ENCODE measurements at regions not wholly inside any gene's neighbourhood (a gene's known extent, or its start where the extent isn't known, plus 50 kb on each side); places are given as distances from the start of the nearest gene placed in this dataset.

DNA sequence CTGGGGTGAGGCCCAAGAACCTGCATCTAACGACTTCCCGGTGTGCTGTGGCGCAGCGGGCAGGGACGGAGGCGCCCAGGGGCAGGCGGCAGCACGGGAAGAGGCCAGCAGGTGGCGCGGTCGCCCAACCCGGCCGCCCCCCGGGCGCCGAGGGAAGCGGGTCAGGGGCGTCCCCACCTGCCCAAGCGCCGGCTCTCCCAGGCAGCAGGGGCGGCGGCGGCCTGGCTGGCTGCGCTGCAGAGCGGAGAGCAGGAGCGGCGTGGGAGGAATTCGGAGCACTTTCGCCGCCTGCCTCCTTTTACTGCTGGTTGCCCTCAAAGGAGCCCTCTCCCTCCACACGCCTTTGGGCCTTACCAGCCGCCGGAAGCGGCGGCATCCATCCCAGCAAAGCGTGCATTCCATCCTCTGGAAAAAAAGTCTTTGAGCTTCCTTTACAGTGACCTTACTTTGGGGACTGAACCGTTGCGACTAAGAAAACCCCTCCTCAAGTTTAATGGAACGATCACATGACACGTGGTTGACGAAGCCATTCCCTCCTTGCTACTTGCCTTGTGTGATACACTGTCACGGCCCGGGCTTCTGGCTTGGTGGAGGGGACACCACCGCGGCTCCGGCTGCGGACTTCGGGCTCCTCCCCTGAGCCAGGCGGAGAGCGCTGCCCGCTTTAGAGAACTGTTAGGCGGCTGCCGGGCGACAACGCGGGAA is 106.8 kb upstream of the CLMP start:
- FAIRE-seq = no peak

DNA sequence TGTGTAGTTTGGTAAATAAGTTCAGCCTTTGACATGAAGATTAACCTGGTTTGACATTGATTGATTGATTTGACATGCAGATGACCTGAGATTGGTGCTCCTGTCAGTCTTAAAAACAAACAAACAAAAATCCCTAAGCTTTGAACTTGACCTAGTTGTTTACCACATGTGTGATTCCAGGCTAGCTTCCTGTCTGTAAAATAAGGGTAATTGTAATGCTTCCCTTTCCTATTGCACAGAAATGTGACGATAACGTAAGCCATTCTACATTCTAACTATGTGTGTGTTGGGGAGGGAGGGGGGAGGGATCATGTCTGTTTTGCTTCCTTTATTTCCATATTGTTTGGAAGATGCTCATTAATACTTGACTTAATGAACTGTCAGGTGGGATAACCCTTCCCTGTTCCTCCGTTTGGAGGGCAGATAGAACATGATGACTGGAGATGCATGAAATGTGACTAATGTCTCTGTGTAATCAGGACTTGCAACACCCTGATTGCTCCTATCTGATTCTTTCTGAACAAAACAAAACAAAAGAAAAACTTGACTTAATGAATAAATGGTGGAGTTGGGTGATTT is 106.1 kb upstream of the CLMP start:
- FAIRE-seq = no peak

DNA sequence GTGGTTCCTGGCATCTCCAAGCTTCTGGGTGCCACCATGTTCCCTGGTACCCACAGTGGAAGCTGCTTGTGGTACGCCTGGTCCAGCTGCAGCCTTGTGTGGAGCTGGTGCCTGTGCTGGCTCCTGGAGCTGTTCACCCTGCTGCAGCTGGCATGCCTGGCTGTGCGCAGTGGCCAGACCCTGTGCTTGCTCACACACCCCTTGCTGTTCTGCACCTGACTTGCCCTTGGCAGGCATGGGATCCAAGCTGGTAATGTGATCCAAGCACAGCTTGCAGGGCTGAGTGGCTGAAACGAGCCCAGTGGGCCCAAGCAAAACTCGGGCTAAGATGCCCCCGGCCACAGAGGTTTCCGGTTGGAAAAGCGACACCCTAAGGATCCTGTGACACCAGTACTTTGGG is 104.7 kb upstream of the CLMP start:
- no peak for FAIRE-seq

GRCh38 chr11:123298488-123299447 is 103.7 kb upstream of the CLMP start:
- FAIRE-seq = no peak

DNA sequence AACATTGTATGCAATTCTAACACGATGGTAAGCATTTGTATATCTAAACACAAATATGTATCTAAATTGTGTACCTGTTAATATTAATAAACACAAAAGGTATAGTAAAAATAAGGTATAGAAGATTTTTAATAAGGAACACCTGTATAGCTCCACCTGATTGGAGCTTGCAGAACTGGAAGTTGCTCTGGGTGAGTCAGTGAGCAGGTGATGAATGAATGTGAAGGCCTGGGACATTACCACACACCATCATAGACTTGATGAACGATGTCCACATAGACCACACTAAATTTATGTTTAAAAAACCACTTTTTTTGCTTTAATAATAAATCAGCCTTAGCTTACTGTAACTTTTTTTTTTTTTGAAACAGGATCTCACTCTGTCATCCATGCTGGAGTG is 97.6 kb upstream of the CLMP start:
- FAIRE-seq = no peak

- no peak for FAIRE-seq
Measured at GRCh38 chr11:123291201-123291869, 96.3 kb upstream of the CLMP start.

DNA sequence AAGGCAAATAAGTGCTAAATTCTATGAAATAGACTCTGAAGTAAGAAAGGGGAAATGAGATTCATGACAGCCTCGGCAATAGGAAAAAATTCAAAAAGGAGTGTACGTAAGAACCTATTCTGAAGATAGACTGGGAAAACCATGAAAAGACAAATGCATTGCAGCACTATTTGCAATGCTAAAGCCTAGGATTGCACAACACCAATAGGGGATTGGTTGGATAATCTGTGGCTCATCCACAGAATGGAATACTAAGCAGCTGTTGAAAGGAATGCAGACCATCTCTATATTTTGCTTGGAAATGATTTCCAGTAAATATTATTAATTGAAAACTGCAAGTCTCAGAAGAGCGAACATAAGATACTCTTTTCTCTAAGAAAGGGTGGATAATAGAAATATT is 91.7 kb upstream of the CLMP start:
- FAIRE-seq = no peak

GRCh38 chr11:123286255-123286654 is 91.2 kb upstream of the CLMP start:
- FAIRE-seq = no peak

DNA sequence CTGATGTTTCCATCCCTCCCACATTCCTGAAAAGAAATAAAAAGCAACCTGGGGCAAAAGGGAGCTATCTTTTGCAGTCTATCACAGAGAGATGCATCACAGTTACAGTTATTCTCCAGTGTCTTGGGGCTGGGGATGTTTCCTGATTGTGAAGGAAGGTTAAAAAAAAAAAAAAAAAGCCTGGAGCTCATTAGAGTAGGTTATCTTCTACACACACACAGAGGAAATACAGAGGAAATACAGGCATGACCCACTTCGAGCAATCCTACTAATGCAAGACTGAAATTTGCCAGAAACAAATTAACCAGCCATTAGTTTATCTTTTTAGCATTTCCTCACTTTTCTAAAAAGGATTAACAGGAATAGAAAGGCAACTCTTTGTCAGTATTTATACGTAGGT is 89.4 kb upstream of the CLMP start:
- FAIRE-seq = no peak

DNA sequence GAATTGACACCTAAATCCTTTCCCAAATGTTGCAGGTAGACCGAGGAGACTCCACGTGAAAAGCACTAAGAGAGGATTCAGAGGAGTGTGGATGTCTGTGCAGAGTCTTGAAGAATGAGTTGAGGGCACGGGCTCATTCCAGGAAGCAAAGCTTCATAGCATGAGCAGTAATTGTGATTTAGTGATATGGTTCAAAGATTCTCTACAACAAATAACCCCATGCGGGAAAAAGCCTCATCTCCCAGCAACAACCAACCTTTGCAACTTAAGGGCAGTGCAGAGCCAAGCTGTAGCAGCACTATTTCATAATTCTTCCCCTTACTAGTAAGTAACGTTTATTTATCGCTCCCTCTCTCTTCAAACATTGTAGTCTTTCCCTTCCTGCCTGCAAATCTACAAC is 87.5 kb upstream of the CLMP start:
- no peak for FAIRE-seq

DNA sequence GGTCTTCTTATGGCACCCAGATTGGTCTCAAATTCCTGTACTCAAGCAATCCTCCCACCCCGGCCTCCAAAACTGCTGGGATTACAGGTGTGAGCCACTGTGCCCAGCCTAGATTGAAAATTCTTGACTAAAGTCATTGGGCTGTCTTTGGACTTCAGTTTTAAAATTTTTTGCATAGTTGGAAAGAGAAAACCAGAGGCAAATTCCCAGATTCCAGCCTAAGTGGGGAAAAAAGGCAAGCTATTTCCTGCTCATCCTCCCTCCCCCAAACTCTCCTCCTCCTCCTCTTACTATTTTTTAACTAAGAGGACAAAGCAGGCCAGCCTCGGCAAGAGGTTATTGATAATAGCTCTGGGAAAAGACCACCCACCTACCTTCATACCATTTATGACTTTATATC is 78.6 kb upstream of the CLMP start:
- no peak for FAIRE-seq

DNA sequence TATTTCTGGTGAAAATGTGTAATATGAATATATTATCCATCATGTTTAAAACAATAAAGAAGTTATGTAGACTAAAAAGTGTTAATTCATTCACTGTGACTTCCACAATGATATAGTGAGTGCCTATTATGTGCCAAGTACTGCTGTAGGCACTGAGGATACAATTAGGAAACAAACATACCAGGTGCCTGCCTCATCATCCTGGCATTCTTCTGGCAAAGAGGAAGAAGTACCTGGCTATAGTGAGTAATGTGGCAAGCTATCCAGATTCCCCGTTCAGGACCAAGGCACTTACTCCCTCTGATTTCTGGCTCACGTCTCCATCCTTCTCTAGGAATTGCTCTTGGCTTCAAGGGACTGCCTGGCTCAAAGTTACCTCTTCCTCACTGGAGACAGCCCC is 77.5 kb upstream of the CLMP start:
- no peak for FAIRE-seq

DNA sequence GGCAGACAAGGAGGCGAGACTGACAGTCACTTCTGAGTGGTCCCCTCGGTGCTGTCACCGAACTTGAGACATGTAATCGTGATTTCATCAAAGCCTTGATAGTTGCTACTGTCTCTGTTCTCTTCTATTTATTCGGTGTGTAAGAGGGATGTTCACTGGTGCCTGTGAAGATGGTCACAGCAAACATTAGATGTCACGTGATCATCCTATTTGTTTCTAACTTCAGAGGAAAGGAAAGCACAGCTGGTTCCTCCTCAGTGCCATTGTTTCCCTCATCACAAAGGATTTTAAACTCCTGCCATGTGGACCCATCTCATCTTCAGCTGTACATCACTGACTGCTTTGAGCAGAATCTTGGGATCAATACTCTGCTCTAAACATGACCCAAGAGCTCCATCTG is 73.1 kb upstream of the CLMP start:
- no peak for FAIRE-seq

DNA sequence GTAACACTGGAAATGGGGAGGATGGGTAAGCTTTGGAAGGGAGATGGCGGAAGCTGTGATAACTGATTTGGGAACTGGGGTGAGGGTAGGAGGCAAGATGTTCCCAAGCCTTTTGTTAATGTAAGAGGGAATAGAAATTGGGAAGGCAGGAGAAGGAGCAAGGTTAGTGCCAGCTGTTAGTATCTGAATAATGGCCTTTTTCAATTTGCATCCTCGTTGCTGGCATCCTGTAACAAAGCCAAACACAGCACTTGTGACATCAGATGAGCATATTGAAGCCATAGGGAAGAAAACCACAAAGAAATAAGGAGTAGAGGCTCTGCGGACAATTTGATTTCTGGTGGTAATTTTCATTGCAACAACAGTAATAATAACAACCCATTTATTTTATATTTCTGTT is 70.9 kb upstream of the CLMP start:
- FAIRE-seq = no peak

GRCh38 chr11:123264431-123264780 is 69.4 kb upstream of the CLMP start:
- no peak for FAIRE-seq

DNA sequence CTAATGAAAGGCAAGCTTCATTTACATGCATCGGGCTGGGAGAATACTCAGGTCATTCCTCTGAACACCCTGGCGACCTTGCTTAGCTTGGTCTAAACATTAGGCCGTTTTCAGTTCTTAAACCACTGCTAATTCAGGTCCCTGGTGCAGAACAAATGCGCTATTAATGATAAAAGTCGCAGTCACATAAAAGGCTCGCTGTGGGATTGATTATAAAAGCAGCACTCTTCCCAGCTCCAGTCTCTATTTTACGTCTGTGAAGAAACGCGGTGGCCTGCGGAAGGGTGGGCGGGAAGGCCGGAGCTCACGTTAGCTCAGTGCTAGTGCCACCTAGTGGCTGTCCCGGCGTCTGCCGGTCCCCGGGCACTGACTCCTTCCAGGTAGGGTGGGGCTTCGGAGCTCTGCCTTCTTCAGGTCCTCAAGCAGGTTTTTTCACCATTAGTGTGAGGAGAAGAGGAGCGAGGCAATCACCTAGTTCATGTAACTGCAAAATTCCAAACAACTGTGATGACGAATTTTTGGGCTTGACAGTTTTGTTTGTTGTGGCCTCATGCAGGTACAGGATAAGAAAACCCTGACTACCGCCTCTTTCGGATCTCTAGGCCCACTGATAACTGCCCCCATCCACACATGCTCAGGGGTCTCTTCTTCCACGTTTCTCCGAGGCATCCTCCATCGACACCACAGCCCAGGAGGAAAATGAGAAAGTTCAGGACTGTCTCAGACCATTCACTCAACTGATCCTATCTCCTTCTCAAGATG is 66.5 kb upstream of the CLMP start:
- FAIRE-seq = peak; percentile 39

DNA sequence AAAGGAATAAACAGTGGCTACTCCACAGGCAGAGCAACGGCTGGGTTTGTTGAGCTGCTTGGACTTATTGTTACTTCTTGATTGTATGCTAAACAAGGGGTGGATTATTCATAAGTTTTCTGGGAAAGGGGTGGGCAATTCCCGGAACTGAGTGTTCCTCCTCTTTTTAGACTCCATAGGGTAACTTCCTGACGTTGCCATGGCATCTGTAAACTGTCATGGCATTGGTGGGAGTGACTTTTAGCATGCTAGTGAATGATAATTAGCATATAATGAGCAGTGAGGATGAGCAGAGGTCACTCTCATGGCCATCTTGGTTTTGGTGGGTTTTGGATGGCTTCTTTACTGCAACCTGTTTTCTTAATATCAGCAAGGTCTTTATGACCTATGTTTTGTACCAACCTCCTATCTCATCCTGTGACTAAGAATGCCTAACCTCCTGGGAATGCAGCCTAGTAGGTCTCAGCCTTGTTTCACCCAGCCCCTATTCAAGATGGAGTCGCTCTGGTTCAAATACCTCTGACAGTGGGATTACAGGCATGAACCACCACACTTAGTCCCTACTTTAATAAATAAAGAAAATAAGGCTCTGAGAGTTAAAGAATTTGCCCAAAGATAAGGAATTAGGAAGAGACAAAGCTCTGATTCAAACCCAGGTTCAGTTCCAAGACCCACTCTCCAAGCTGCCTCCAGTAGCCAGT is 65.6 kb upstream of the CLMP start:
- FAIRE-seq = no peak

- no peak for FAIRE-seq
Measured at GRCh38 chr11:123258877-123259276, 63.8 kb upstream of the CLMP start.

GRCh38 chr11:123257370-123257769 is 62.3 kb upstream of the CLMP start:
- no peak for FAIRE-seq

- FAIRE-seq = no peak
Measured at GRCh38 chr11:123255909-123256308, 60.9 kb upstream of the CLMP start.

GRCh38 chr11:123254357-123254756 is 59.3 kb upstream of the CLMP start:
- FAIRE-seq = no peak

DNA sequence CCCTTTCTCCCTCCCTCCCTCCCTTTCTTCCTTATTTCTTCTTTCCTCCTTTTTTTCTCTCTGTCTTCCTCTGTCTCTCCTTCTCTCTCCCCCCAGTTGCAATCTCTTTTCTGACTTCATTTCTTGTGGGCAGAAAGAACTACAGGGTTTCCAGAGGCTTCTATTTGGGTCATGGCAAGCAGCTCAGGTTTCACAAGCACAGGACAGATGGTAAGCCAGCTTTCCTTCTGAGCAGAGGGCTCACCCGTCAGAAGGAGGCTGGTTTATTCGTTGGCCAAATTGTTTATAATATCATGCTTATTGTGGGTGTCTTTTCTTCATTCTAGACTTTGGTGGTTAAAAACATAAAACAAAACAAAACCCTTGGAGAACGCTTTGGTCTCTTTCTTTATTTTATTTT is 58.9 kb upstream of the CLMP start:
- FAIRE-seq = no peak

Measured in A204.1 (cell line).